SK-N-SH (cell line): ENCODE measurements at regions not wholly inside any gene's neighbourhood (a gene's known extent, or its start where the extent isn't known, plus 50 kb on each side); places are given as distances from the start of the nearest gene placed in this dataset.

Source experiments
- CTCF ChIA-PET: fragments of 300-600, 350-600 bp; formaldehyde crosslinking; extraction: SDS; loops from one replicate; lab custom pipeline; 2021; lab: Yijun Ruan, JAX
- POLR2A ChIA-PET: fragments of 350-600 bp; sonication (Branson Sonifier 250); formaldehyde crosslinking; extraction: SDS; loops from one replicate; lab custom pipeline; 2020; ENCODE audit warnings: antibody characterized with exemption, inconsistent platforms; lab: Yijun Ruan, JAX
- DNase-seq: peaks from one replicate; pipeline ENCODE4 v3.0.0; 2012
- H2AFZ ChIP-seq: fragments of 200-600 bp; sonication (generic); 2 replicates; pipeline ENCODE4 v1.8.1; 2016; ENCODE audit warnings: antibody characterized with exemption, mild to moderate bottlenecking, low read depth
- H3F3A ChIP-seq: fragments of 200-600 bp; sonication (generic); replicated peaks from 2 replicates; pipeline ENCODE3; 2016; ENCODE audit warnings: antibody characterized with exemption, mild to moderate bottlenecking; ENCODE audit not compliant: insufficient read depth
- H3K27ac ChIP-seq, 2 experiments: fragments of 200-500 bp in 1 of 2; fragments of 200-600 bp in 1 of 2; sonication (Bioruptor generic) in 1 of 2; sonication (generic), shearing (Covaris generic) in 1 of 2; 2 replicates each; pipeline versions ENCODE4 v1.5.1 to v1.6.1; 2014 to 2016; ENCODE audit warnings: low read depth in 2 of 2, inconsistent platforms in 1 of 2, low read length in 1 of 2, mild to moderate bottlenecking in 1 of 2, mixed read lengths in 1 of 2
- H3K27me3 ChIP-seq: fragments of 200-600 bp; sonication (generic), shearing (Covaris generic); 2 replicates; pipeline ENCODE4 v1.6.1; 2016; ENCODE audit warnings: mixed run types; ENCODE audit not compliant: insufficient read depth
- H3K36me3 ChIP-seq, 2 experiments: fragments of 200-500 bp in 1 of 2; fragments of 200-600 bp in 1 of 2; sonication (Bioruptor generic) in 1 of 2; sonication (generic) in 1 of 2; replicated peaks in 1 of 2; 2 replicates each; pipeline versions ENCODE3 to v1.5.1; 2014 to 2016; ENCODE audit warnings: low read length in 1 of 2, mild to moderate bottlenecking in 1 of 2; ENCODE audit not compliant: insufficient read depth in 2 of 2, control insufficient read depth in 1 of 2
- H3K4me1 ChIP-seq, 2 experiments: fragments of 200-500 bp in 1 of 2; fragments of 200-600 bp in 1 of 2; sonication (Bioruptor generic) in 1 of 2; sonication (generic), shearing (Covaris generic) in 1 of 2; 2 replicates each; pipeline versions ENCODE4 v1.5.1 to v1.6.1; 2014 to 2016; ENCODE audit warnings: low read depth in 1 of 2, low read length in 1 of 2, mixed run types in 1 of 2; ENCODE audit not compliant: insufficient read depth in 2 of 2, control insufficient read depth in 1 of 2
- H3K4me2 ChIP-seq: fragments of 200-600 bp; sonication (generic), shearing (Covaris generic); 2 replicates; pipeline ENCODE4 v1.6.1; 2017; ENCODE audit warnings: mixed run types
- H3K4me3 ChIP-seq, 2 experiments: fragments of 200-500 bp in 1 of 2; fragments of 200-600 bp in 1 of 2; sonication (Bioruptor generic) in 1 of 2; sonication (generic), shearing (Covaris generic) in 1 of 2; 2 replicates each; pipeline versions ENCODE4 v1.5.1 to v1.8.1; 2014 to 2016; ENCODE audit warnings: low read depth in 2 of 2, inconsistent platforms in 1 of 2, low read length in 1 of 2, mild to moderate bottlenecking in 1 of 2, mixed read lengths in 1 of 2, moderate library complexity in 1 of 2
- H3K79me2 ChIP-seq: fragments of 200-600 bp; sonication (generic); 2 replicates; pipeline ENCODE4 v1.8.1; 2017; ENCODE audit warnings: mild to moderate bottlenecking; ENCODE audit not compliant: insufficient read depth
- H3K9ac ChIP-seq: fragments of 200-600 bp; sonication (generic); 2 replicates; pipeline ENCODE4 v1.6.1; 2017; ENCODE audit warnings: mixed run types
- H3K9me2 ChIP-seq: fragments of 200-600 bp; sonication (generic); 2 replicates; pipeline ENCODE4 v1.6.1; 2017; ENCODE audit warnings: mixed run types
- H3K9me3 ChIP-seq: fragments of 200-600 bp; sonication (generic); 2 replicates; pipeline ENCODE4 v1.6.1; 2017; ENCODE audit warnings: mixed run types, mild to moderate bottlenecking, moderate library complexity
- H4K20me1 ChIP-seq: fragments of 200-600 bp; sonication (generic); 2 replicates; pipeline ENCODE4 v1.6.1; 2017; ENCODE audit warnings: mild to moderate bottlenecking, mixed run types; ENCODE audit not compliant: insufficient read depth
- CHD2 ChIP-seq: fragments of 150-350 bp; IDR thresholded peaks from 2 replicates; pipeline ENCODE4 v1.6.1; 2018; ENCODE audit warnings: low read length; ENCODE audit not compliant: partially characterized antibody
- CTCF ChIP-seq: fragments of 200-600 bp; sonication (generic); IDR thresholded peaks from 2 replicates; pipeline ENCODE4 v1.6.1; 2017; ENCODE audit warnings: antibody characterized with exemption, mild to moderate bottlenecking, moderate library complexity
- ELF1 ChIP-seq: IDR thresholded peaks from 2 replicates; pipeline ENCODE4 v1.4.0; 2012
- EP300 ChIP-seq, 2 experiments: IDR thresholded peaks; 2 replicates each; pipeline versions ENCODE4 v1.4.0 to v1.6.1; 2012; ENCODE audit warnings: borderline replicate concordance in 1 of 2, low read depth in 1 of 2, low read length in 1 of 2
- EZH2phosphoT487 ChIP-seq: fragments of 200-600 bp; sonication (generic); IDR thresholded peaks from 2 replicates; pipeline ENCODE4 v1.6.1; 2017; ENCODE audit warnings: low read depth, mixed run types, mild to moderate bottlenecking, antibody characterized with exemption, moderate library complexity, borderline replicate concordance
- FOXJ3 ChIP-seq: sonication (generic); formaldehyde crosslinking; IDR thresholded peaks from 2 replicates; pipeline ENCODE4 v1.5.1; 2020; ENCODE audit warnings: mild to moderate bottlenecking, missing genetic modification reagents
- FOXM1 ChIP-seq: IDR thresholded peaks from 2 replicates; pipeline ENCODE4 v1.4.0; 2012; ENCODE audit warnings: low read depth, mild to moderate bottlenecking
- GABPA ChIP-seq: IDR thresholded peaks from 2 replicates; pipeline ENCODE4 v1.4.0; 2012; ENCODE audit warnings: low read depth, mild to moderate bottlenecking
- IRF3 ChIP-seq: fragments of 150-350 bp; IDR thresholded peaks from 2 replicates; pipeline ENCODE4 v1.6.1; 2016; ENCODE audit warnings: mild to moderate bottlenecking, low read depth, low read length
- MAX ChIP-seq: IDR thresholded peaks from 2 replicates; pipeline ENCODE4 v1.4.0; 2012; ENCODE audit warnings: low read depth
- MXI1 ChIP-seq: IDR thresholded peaks from 2 replicates; pipeline ENCODE4 v1.6.1; 2012; ENCODE audit warnings: mild to moderate bottlenecking, low read depth, low read length, improper control_type of control experiment
- NRF1 ChIP-seq: IDR thresholded peaks from 2 replicates; pipeline ENCODE4 v1.6.1; 2012; ENCODE audit warnings: low read depth, mild to moderate bottlenecking, low read length
- PBX3 ChIP-seq: IDR thresholded peaks from 2 replicates; pipeline ENCODE4; 2012
- TAF1 ChIP-seq: IDR thresholded peaks from 2 replicates; pipeline ENCODE4 v1.6.1; 2012; ENCODE audit warnings: low read depth, mild to moderate bottlenecking, low read length, moderate library complexity, borderline replicate concordance
- TCF12 ChIP-seq: IDR thresholded peaks from 2 replicates; pipeline ENCODE4 v1.4.0; 2012
- TEAD4 ChIP-seq: IDR thresholded peaks from 2 replicates; pipeline ENCODE4 v1.4.0; 2012; ENCODE audit warnings: mild to moderate bottlenecking, borderline replicate concordance; ENCODE audit not compliant: insufficient read depth
- USF1 ChIP-seq: IDR thresholded peaks from 2 replicates; pipeline ENCODE4 v1.4.0; 2012; ENCODE audit warnings: low read depth, borderline replicate concordance
- USF2 ChIP-seq: fragments of 150-350 bp; IDR thresholded peaks from 2 replicates; pipeline ENCODE4 v1.6.1; 2017; ENCODE audit warnings: antibody characterized with exemption, low read length, low read depth, borderline replicate concordance
- YY1 ChIP-seq: IDR thresholded peaks from 2 replicates; pipeline ENCODE4 v1.4.0; 2012; ENCODE audit warnings: low read depth, mild to moderate bottlenecking
- WGBS: methylation state at CpG from one replicate; pipeline ENCODE4 v1.1.6; 2017; ENCODE audit warnings: low lambda C conversion rate; 5-methylcytosine and 5-hydroxymethylcytosine counted together

- DNase-seq: no peak
- TF ChIP-seq PBX3 (no peak), TCF12 (no peak), CTCF (no peak), ELF1 (no peak), GABPA (no peak), NRF1 (no peak), TEAD4 (no peak), CHD2 (no peak), USF2 (no peak), MAX (no peak)
- ChIA-PET POLR2A (no interaction called here), CTCF (no interaction called here)
- H3K36me3 ChIP-seq: no peaks in the 10 kb centered on the region
- H4K20me1 ChIP-seq: no peaks in the 10 kb centered on the region
- no peak overlapping the region for H3K4me3 ChIP-seq
- WGBS: 25% methylated on average over 1 of the region's 1 CpG
- no peaks in the 10 kb centered on the region for H3K79me2 ChIP-seq
- no peak overlapping the region for H2AFZ ChIP-seq
- no peaks in the 10 kb centered on the region for H3F3A ChIP-seq
- no peak overlapping the region for H3K4me2 ChIP-seq
- no peaks in the 10 kb centered on the region for H3K4me1 ChIP-seq
- no peak overlapping the region for H3K27ac ChIP-seq
- no peak overlapping the region for H3K9ac ChIP-seq
- H3K9me2 ChIP-seq: no peaks in the 10 kb centered on the region
- no peaks in the 10 kb centered on the region; the same call in 1 of the 2 replicates for H3K9me3 ChIP-seq
- H3K27me3 ChIP-seq: no peaks in the 10 kb centered on the region
Observed at GRCh38 chr5:100682625-100683024, 147.5 kb downstream of the FAM174A start.

- no peaks in the 10 kb centered on the region for H4K20me1 ChIP-seq
- 90% methylated on average over 1 of the region's 3 CpGs for WGBS
- no peaks in the 10 kb centered on the region for H3K36me3 ChIP-seq
- H2AFZ ChIP-seq: no peak overlapping the region
- H3K4me2 ChIP-seq: no peak overlapping the region
- no peaks in the 10 kb centered on the region for H3K9me2 ChIP-seq
- no peak overlapping the region for H3K4me3 ChIP-seq
- ChIA-PET POLR2A (no interaction called here), CTCF (no interaction called here)
- no peaks in the 10 kb centered on the region for H3K4me1 ChIP-seq
- no peaks in the 10 kb centered on the region for H3F3A ChIP-seq
- no peak overlapping the region for H3K9ac ChIP-seq
- no peaks in the 10 kb centered on the region for H3K27me3 ChIP-seq
- H3K79me2 ChIP-seq: no peaks in the 10 kb centered on the region
- no peak for TF ChIP-seq USF1
- TF ChIP-seq PBX3: no peak
- no peak for TF ChIP-seq EP300 (IDR thresholded peaks at IDR 0.05; ENCODE audit: borderline replicate concordance in 1 of 2, low read depth in 1 of 2, low read length in 1 of 2)
- no peak for TF ChIP-seq YY1
- no peak for TF ChIP-seq USF2
- no peak for TF ChIP-seq FOXM1
- TF ChIP-seq GABPA: no peak
- no peak for TF ChIP-seq MXI1
- TF ChIP-seq EZH2phosphoT487: no peak
- TF ChIP-seq FOXJ3 (CRISPR knock-in tag): no peak
- no peak for TF ChIP-seq TAF1
- TF ChIP-seq IRF3: no peak
- TF ChIP-seq ELF1: no peak
- DNase-seq: no peak
- H3K9me3 ChIP-seq: no peaks in the 10 kb centered on the region; the same call in 1 of the 2 replicates
- H3K27ac ChIP-seq: no peak overlapping the region
Observed at GRCh38 chr5:100683881-100684280, 148.7 kb downstream of the FAM174A start.
